ENCODE measurements at regions not wholly inside any gene's neighbourhood (a gene's known extent, or its start where the extent isn't known, plus 50 kb on each side); places are given as distances from the start of the nearest gene placed in this dataset.
A peak's percentile ranks its signal among the peaks of the same experiment; 100 is the strongest.

DNA sequence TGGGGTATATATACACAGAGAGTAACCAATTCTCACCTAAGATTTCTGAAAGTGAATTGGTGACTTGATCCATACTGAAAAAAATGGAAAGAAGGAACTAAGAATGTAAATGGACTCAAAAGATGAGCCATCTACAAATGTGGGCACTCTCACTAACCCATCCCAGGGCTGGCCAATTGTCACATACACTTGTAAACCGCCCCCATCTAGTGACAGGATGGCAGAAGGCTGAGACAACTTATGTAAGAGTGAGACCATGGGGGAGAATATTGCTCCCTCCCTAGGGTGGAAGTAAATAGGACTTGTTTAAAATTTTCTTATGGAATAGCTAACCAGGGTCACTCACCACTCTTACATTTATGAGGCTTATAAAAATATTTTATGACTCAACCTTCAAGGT lies 377.1 kb upstream of the ISX start:
- no peak for DNase-seq (ENCODE audit: low read depth in 1 of 2, low spot score in 1 of 2)
- Histone ChIP-seq H3K27ac (no peak overlapping the region), H3K27me3 (no peaks in the 10 kb centered on the region), H3K36me3 (no peaks in the 10 kb centered on the region), H3K4me1 (ENCODE audit: low read depth) (no peaks in the 10 kb centered on the region), H3K4me3 (no peak overlapping the region), H3K9me3 (ENCODE audit: low read depth) (no peaks in the 10 kb centered on the region)
- TF ChIP-seq, protein P1, sequence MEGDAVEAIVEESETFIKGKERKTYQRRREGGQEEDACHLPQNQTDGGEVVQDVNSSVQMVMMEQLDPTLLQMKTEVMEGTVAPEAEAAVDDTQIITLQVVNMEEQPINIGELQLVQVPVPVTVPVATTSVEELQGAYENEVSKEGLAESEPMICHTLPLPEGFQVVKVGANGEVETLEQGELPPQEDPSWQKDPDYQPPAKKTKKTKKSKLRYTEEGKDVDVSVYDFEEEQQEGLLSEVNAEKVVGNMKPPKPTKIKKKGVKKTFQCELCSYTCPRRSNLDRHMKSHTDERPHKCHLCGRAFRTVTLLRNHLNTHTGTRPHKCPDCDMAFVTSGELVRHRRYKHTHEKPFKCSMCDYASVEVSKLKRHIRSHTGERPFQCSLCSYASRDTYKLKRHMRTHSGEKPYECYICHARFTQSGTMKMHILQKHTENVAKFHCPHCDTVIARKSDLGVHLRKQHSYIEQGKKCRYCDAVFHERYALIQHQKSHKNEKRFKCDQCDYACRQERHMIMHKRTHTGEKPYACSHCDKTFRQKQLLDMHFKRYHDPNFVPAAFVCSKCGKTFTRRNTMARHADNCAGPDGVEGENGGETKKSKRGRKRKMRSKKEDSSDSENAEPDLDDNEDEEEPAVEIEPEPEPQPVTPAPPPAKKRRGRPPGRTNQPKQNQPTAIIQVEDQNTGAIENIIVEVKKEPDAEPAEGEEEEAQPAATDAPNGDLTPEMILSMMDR (IDR thresholded peaks at IDR 0.05; ENCODE audit: low read depth, low read length) = no peak

DNA sequence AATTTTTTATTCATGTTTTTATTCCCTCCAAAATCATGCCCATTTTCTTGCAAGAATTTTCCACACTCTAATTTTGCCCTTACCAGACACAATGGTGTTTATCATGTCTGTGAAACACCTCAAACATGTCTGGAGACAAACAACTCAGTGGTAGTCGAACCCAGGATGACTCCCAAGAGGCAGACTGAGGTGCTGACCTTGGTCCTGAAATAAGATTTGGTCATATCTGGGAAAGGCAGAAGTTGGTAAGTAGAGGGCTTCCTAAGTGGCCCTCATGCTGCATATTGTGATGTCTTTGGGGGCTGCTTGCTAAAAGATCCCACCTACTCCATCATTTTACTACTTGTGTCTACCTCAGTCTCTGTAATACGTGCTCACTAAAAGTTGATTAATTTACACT lies 369.4 kb upstream of the ISX start:
- Histone ChIP-seq H3K27ac (no peak overlapping the region), H3K9me3 (ENCODE audit: low read depth) (no peaks in the 10 kb centered on the region), H3K36me3 (no peaks in the 10 kb centered on the region), H3K4me3 (no peak overlapping the region), H3K27me3 (no peaks in the 10 kb centered on the region), H3K4me1 (ENCODE audit: low read depth) (no peaks in the 10 kb centered on the region)
- TF ChIP-seq, protein P1 (IDR thresholded peaks at IDR 0.05; ENCODE audit: low read depth, low read length) = no peak
- peak in 1 of 2 donors; percentile 80 for DNase-seq (ENCODE audit: low read depth in 1 of 2, low spot score in 1 of 2)

DNA sequence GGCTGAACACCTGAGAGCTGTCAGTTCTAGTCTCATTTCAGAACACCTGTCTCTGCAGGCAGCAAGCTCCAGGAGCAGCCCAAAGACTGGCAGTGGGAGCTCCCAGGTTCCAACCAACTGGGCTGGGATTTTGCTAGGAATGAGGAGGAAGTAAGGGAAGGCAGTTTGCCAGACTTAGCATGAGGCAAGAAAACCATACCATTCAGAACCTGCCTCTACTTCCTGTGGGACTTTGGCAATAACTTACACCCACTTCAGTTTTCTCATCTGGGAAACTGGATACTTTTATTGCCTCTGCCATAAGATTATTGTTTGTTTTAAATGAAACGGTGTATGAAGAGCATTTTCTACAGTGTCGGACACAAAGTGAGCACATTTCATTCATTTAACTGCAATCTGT lies 363.7 kb upstream of the ISX start:
- Histone ChIP-seq H3K36me3 (no peaks in the 10 kb centered on the region), H3K27ac (no peak overlapping the region), H3K4me3 (no peak overlapping the region), H3K27me3 (peaks cover 3% of the 10 kb centered on the region), H3K9me3 (ENCODE audit: low read depth) (no peaks in the 10 kb centered on the region), H3K4me1 (ENCODE audit: low read depth) (no peaks in the 10 kb centered on the region)
- DNase-seq (ENCODE audit: low read depth in 1 of 2, low spot score in 1 of 2) = no peak
- TF ChIP-seq, protein P1 (IDR thresholded peaks at IDR 0.05; ENCODE audit: low read depth, low read length) = no peak

DNA sequence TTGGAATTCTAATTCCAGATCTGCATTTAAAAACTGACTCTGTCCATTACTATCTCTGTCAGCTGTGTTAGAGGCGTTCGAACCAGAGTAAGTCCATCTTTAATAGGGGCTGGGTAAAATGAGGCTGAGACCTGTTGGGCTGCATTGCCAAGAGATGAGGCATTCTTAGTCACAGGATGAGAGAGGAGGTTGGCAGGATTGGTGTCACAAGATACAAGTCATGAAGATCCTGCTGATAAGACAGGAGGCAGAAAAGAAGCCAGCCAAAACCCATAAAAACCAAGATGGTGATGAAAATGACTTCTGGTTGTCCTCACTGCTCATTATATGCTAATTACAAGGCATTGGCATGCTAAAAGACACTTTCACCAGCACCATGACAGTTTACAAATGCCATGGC lies 356.3 kb upstream of the ISX start:
- TF ChIP-seq, protein P1 (IDR thresholded peaks at IDR 0.05; ENCODE audit: low read depth, low read length) = no peak
- no peak for DNase-seq (ENCODE audit: low read depth in 1 of 2, low spot score in 1 of 2)
- Histone ChIP-seq H3K9me3 (ENCODE audit: low read depth) (no peaks in the 10 kb centered on the region), H3K36me3 (no peaks in the 10 kb centered on the region), H3K4me3 (no peak overlapping the region), H3K27ac (no peak overlapping the region), H3K27me3 (peaks cover 2% of the 10 kb centered on the region), H3K4me1 (ENCODE audit: low read depth) (peaks cover 11% of the 10 kb centered on the region)

DNA sequence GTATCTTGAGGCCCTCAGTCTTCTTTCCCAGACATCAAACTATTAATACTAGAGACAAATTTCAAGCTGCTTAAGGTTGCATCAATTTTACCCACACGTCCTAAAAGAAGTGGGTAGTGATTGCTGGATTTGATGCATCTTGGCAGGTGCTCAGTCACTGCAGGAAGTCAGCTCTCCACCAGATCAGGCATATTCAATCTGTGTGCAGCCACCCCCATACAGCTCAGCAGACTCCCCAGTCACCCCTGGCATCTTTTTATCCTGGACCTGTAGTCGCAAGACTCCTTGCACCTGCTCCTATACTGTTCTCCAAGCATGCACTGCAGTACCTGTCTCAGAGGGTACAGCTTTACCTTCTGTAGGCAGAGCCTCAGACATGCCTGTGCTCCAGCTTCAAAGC lies 343.1 kb upstream of the ISX start:
- DNase-seq (ENCODE audit: low read depth in 1 of 2, low spot score in 1 of 2) = no peak
- Histone ChIP-seq H3K27me3 (no peaks in the 10 kb centered on the region), H3K36me3 (no peaks in the 10 kb centered on the region), H3K27ac (no peak overlapping the region), H3K4me3 (no peak overlapping the region), H3K4me1 (ENCODE audit: low read depth) (no peaks in the 10 kb centered on the region), H3K9me3 (ENCODE audit: low read depth) (no peaks in the 10 kb centered on the region)
- TF ChIP-seq, protein P1 (IDR thresholded peaks at IDR 0.05; ENCODE audit: low read depth, low read length) = no peak

- H3K36me3 ChIP-seq = no peaks in the 10 kb centered on the region
- H3K4me3 ChIP-seq = no peak overlapping the region
- DNase-seq (ENCODE audit: low read depth in 1 of 2, low spot score in 1 of 2) = no peak
- no peak overlapping the region for H3K27ac ChIP-seq
- no peaks in the 10 kb centered on the region for H3K9me3 ChIP-seq (ENCODE audit: low read depth)
- TF ChIP-seq, protein P1 (IDR thresholded peaks at IDR 0.05; ENCODE audit: low read depth, low read length) = no peak
- no peaks in the 10 kb centered on the region for H3K4me1 ChIP-seq (ENCODE audit: low read depth)
- H3K27me3 ChIP-seq = no peaks in the 10 kb centered on the region
Measured at GRCh38 chr22:34736081-34736480, 329.9 kb upstream of the ISX start.
